Mesendoderm (in vitro differentiated cells): ENCODE measurements at regions not wholly inside any gene's neighbourhood (a gene's known extent, or its start where the extent isn't known, plus 50 kb on each side); places are given as distances from the start of the nearest gene placed in this dataset.

ENCODE experiments used
- DNase-seq: peaks from one replicate; pipeline ENCODE4 v3.0.0; 2013
- H2AK5ac ChIP-seq: 2 replicates; pipeline ENCODE4 v1.6.1; 2013; ENCODE audit warnings: low read length, inconsistent platforms
- H2BK120ac ChIP-seq: 2 replicates; pipeline ENCODE4 v1.6.1; 2013; ENCODE audit warnings: low read depth, mild to moderate bottlenecking, low read length, moderate library complexity, mixed read lengths
- H2BK15ac ChIP-seq: replicated peaks from 2 replicates; pipeline ENCODE4 v1.6.1; 2013; ENCODE audit warnings: low read depth, mild to moderate bottlenecking, moderate library complexity
- H2BK5ac ChIP-seq: 2 replicates; pipeline ENCODE4 v1.6.1; 2013; ENCODE audit warnings: low read length, inconsistent platforms
- H3K18ac ChIP-seq: 2 replicates; pipeline ENCODE4 v1.6.1; 2013; ENCODE audit warnings: mild to moderate bottlenecking, low read length, mixed read lengths
- H3K23ac ChIP-seq: one replicate; pipeline ENCODE4 v1.6.1; 2013; ENCODE audit warnings: low read length
- H3K27ac ChIP-seq: 2 replicates; pipeline ENCODE4 v1.5.1; 2013; ENCODE audit warnings: low read depth, mild to moderate bottlenecking, inconsistent platforms, low read length, moderate library complexity
- H3K27me3 ChIP-seq: 2 replicates; pipeline ENCODE4 v1.6.1; 2013; ENCODE audit warnings: low read length, control low read depth, mild to moderate bottlenecking, inconsistent platforms; ENCODE audit not compliant: insufficient read depth, poor library complexity
- H3K36me3 ChIP-seq: 2 replicates; pipeline ENCODE4 v1.6.1; 2013; ENCODE audit warnings: low read length, inconsistent platforms; ENCODE audit not compliant: control insufficient read depth, insufficient read depth
- H3K4ac ChIP-seq: one replicate; pipeline ENCODE4 v1.6.1; 2013; ENCODE audit warnings: low read depth, mild to moderate bottlenecking, low read length, moderate library complexity
- H3K4me1 ChIP-seq: 2 replicates; pipeline ENCODE4 v1.6.1; 2013; ENCODE audit warnings: low read depth, low read length, inconsistent platforms; ENCODE audit not compliant: control insufficient read depth
- H3K4me2 ChIP-seq: 2 replicates; pipeline ENCODE4 v1.6.1; 2013; ENCODE audit warnings: low read length
- H3K4me3 ChIP-seq: 2 replicates; pipeline ENCODE4 v1.5.1; 2013; ENCODE audit warnings: mild to moderate bottlenecking, low read length
- H3K56ac ChIP-seq: one replicate; pipeline ENCODE4 v1.6.1; 2013; ENCODE audit warnings: low read length
- H3K79me1 ChIP-seq: 2 replicates; pipeline ENCODE4 v1.6.1; 2013; ENCODE audit warnings: low read length, inconsistent platforms
- H3K79me2 ChIP-seq: 2 replicates; pipeline ENCODE4 v1.6.1; 2013; ENCODE audit warnings: mild to moderate bottlenecking, low read length; ENCODE audit not compliant: control insufficient read depth, insufficient read depth
- H3K9ac ChIP-seq: 2 replicates; pipeline ENCODE4 v1.6.1; 2013; ENCODE audit warnings: low read length, inconsistent platforms
- H4K5ac ChIP-seq: one replicate; pipeline ENCODE4 v1.6.1; 2013; ENCODE audit warnings: low read length
- H4K8ac ChIP-seq: one replicate; pipeline ENCODE4 v1.6.1; 2013; ENCODE audit warnings: low read depth, mild to moderate bottlenecking, control low read depth, low read length, moderate library complexity
- WGBS: extraction: QIAGEN DNeasy Blood & Tissue Kit; methylation state at CpG from one replicate; pipeline ENCODE4 v1.1.7; 2013; ENCODE audit warnings: low lambda C conversion rate, missing lambda C conversion rate; ENCODE audit not compliant: insufficient coverage; ENCODE audit errors: extremely low coverage; 5-methylcytosine and 5-hydroxymethylcytosine counted together

- WGBS, result no CpG with 5 or more reads among the region's 7 CpGs
- no peak overlapping the region for H3K18ac ChIP-seq
- H2AK5ac ChIP-seq, result no peak overlapping the region
- H3K56ac ChIP-seq, result no peak overlapping the region
- H3K27ac ChIP-seq, result no peak overlapping the region
- H3K4me2 ChIP-seq, result no peak overlapping the region
- H4K5ac ChIP-seq, result no peak overlapping the region
- H3K9ac ChIP-seq, result no peak overlapping the region
- no peak overlapping the region for H3K23ac ChIP-seq
- no peak overlapping the region for H2BK15ac ChIP-seq
- H3K4me3 ChIP-seq, result no peak overlapping the region
- no peaks in the 10 kb centered on the region for H3K79me1 ChIP-seq
- DNase-seq, result no peak
- H3K4ac ChIP-seq, result no peak overlapping the region
- H3K36me3 ChIP-seq, result no peaks in the 10 kb centered on the region
- no peak overlapping the region for H2BK5ac ChIP-seq
- no peak overlapping the region for H2BK120ac ChIP-seq
- no peaks in the 10 kb centered on the region for H3K27me3 ChIP-seq
- no peak overlapping the region for H4K8ac ChIP-seq
- H3K4me1 ChIP-seq, result no peaks in the 10 kb centered on the region
- H3K79me2 ChIP-seq, result no peaks in the 10 kb centered on the region
Measured at GRCh38 chr9:89926691-89927220, 321.9 kb downstream of the GADD45G start.

- no peak for DNase-seq
- Histone ChIP-seq H3K36me3 (no peaks in the 10 kb centered on the region), H3K23ac (no peak overlapping the region), H3K4me2 (no peak overlapping the region), H2BK120ac (no peak overlapping the region), H4K5ac (no peak overlapping the region), H3K4me1 (no peaks in the 10 kb centered on the region), H3K79me2 (no peaks in the 10 kb centered on the region), H3K18ac (no peak overlapping the region), H2AK5ac (no peak overlapping the region), H3K9ac (no peak overlapping the region), H3K27me3 (no peaks in the 10 kb centered on the region), H2BK15ac (no peak overlapping the region), H3K79me1 (no peaks in the 10 kb centered on the region), H4K8ac (no peak overlapping the region), H3K4ac (no peak overlapping the region), H3K56ac (no peak overlapping the region), H3K27ac (no peak overlapping the region), H3K4me3 (no peak overlapping the region), H2BK5ac (no peak overlapping the region)
- WGBS, result no CpG with 5 or more reads among the region's 1 CpG
Measured at GRCh38 chr9:89928106-89928505, 323.3 kb downstream of the GADD45G start.

DNA sequence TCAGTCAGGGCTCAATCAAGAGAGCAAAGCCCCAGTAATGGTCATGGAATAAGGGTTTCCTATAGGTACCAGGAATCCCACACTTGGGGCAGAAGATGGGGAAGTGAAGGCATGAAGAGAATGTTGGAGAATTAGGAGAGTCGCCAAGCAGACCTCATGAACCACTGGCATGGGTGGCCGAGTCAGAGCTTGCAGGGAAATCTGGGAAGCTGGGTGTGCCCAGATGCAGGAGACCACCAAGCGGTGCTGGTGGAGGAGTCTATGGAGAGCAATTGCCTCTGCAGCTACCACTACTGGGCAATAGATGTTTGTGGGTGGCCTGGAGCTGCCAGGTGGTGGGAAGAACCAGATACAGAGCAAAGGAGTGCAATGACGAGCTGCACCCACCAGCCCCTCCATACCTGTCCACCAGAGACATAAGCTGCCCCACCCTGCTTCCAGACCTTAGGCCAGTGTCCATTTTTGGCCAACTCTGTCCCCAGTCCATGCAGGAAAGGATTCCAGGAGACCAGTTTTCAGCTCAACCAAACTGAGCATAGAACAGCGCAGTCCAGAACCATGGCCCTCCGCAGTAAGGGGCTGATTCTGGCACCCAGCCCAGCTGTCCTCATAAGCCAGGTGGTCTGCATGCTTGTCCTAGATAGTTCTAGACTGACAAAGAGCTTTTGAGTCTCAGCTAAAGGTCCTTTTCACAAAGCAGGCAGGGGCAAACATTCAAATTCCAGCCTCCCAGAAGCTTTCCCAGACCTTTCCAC lies 323.9 kb downstream of the GADD45G start:
- H3K27ac ChIP-seq, result no peak overlapping the region
- H3K27me3 ChIP-seq, result no peaks in the 10 kb centered on the region
- H3K4me1 ChIP-seq, result no peaks in the 10 kb centered on the region
- no peak overlapping the region for H3K9ac ChIP-seq
- H3K4me2 ChIP-seq, result no peak overlapping the region
- H4K8ac ChIP-seq, result no peak overlapping the region
- no peak for DNase-seq
- no peaks in the 10 kb centered on the region for H3K79me2 ChIP-seq
- no peak overlapping the region for H3K4ac ChIP-seq
- H3K79me1 ChIP-seq, result no peaks in the 10 kb centered on the region
- H3K36me3 ChIP-seq, result no peaks in the 10 kb centered on the region
- no peak overlapping the region for H2BK15ac ChIP-seq
- no peak overlapping the region for H4K5ac ChIP-seq
- no peak overlapping the region for H3K18ac ChIP-seq
- H2BK120ac ChIP-seq, result no peak overlapping the region
- H3K23ac ChIP-seq, result no peak overlapping the region
- no peak overlapping the region for H3K4me3 ChIP-seq
- no peak overlapping the region for H3K56ac ChIP-seq
- no CpG with 5 or more reads among the region's 6 CpGs for WGBS
- H2AK5ac ChIP-seq, result no peak overlapping the region
- no peak overlapping the region for H2BK5ac ChIP-seq

DNA sequence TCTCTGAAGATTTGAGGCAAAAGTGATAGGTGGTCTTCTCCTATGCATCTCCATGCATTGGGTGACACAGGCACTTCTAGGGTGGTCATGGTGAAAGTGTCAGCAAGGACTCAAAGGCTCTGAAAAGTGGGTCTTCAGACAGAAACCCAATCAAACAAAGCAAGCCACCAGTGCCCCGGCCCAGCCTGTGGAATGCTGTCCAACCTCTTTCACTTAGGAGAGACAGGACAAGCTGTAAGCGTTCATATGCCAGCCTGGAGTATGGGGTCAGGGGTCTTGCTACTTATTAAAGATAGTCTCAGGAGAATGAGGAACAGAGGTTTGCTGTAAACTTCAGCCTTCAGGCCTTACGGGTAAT lies 324.5 kb downstream of the GADD45G start:
- Histone ChIP-seq H3K79me1 (no peaks in the 10 kb centered on the region), H3K56ac (no peak overlapping the region), H3K18ac (no peak overlapping the region), H2BK5ac (no peak overlapping the region), H3K23ac (no peak overlapping the region), H3K4me2 (no peak overlapping the region), H3K4ac (no peak overlapping the region), H3K36me3 (no peaks in the 10 kb centered on the region), H2BK120ac (no peak overlapping the region), H3K9ac (no peak overlapping the region), H3K4me3 (no peak overlapping the region), H3K79me2 (no peaks in the 10 kb centered on the region), H4K8ac (no peak overlapping the region), H4K5ac (no peak overlapping the region), H2BK15ac (no peak overlapping the region), H3K27me3 (no peaks in the 10 kb centered on the region), H2AK5ac (no peak overlapping the region), H3K27ac (no peak overlapping the region), H3K4me1 (no peaks in the 10 kb centered on the region)
- WGBS, result no CpG with 5 or more reads among the region's 3 CpGs
- DNase-seq, result no peak

GRCh38 chr9:89929673-89930480 lies 325.1 kb downstream of the GADD45G start:
- H3K4me3 ChIP-seq, result no peak overlapping the region
- H3K36me3 ChIP-seq, result no peaks in the 10 kb centered on the region
- no CpG with 5 or more reads among the region's 9 CpGs for WGBS
- H3K27ac ChIP-seq, result no peak overlapping the region
- no peaks in the 10 kb centered on the region for H3K4me1 ChIP-seq
- no peak overlapping the region for H2BK5ac ChIP-seq
- H3K9ac ChIP-seq, result no peak overlapping the region
- H4K5ac ChIP-seq, result no peak overlapping the region
- no peak overlapping the region for H2AK5ac ChIP-seq
- H3K56ac ChIP-seq, result no peak overlapping the region
- H3K18ac ChIP-seq, result no peak overlapping the region
- no peak overlapping the region for H3K4ac ChIP-seq
- no peaks in the 10 kb centered on the region for H3K79me1 ChIP-seq
- no peak overlapping the region for H2BK15ac ChIP-seq
- no peaks in the 10 kb centered on the region for H3K27me3 ChIP-seq
- no peak overlapping the region for H4K8ac ChIP-seq
- no peak overlapping the region for H3K23ac ChIP-seq
- DNase-seq, result no peak
- no peaks in the 10 kb centered on the region for H3K79me2 ChIP-seq
- H2BK120ac ChIP-seq, result no peak overlapping the region
- no peak overlapping the region for H3K4me2 ChIP-seq
